ENCODE measurements at regions not wholly inside any gene's neighbourhood (a gene's known extent, or its start where the extent isn't known, plus 50 kb on each side); places are given as distances from the start of the nearest gene placed in this dataset.
"Not testable (repeated sequence)": the region's sequence is repeated elsewhere in the genome, so short reads cannot be mapped to it uniquely, and the experiment has no call there.

- in situ Hi-C loops (cut with HindIII; ENCODE audit: low pct_unique_long_range_greater_than_20kb, low sequenced_read_pairs) = no loop called here
- no peak for DNase-seq (ENCODE audit: low read depth in 1 of 2, low spot score in 1 of 2)
- no peak for TF ChIP-seq JUND (IDR thresholded peaks at IDR 0.05; ENCODE audit: low read depth)
These were observed 419.4 kb downstream of the ISL1 start for GRCh38 chr5:51802551-51803184.

DNA sequence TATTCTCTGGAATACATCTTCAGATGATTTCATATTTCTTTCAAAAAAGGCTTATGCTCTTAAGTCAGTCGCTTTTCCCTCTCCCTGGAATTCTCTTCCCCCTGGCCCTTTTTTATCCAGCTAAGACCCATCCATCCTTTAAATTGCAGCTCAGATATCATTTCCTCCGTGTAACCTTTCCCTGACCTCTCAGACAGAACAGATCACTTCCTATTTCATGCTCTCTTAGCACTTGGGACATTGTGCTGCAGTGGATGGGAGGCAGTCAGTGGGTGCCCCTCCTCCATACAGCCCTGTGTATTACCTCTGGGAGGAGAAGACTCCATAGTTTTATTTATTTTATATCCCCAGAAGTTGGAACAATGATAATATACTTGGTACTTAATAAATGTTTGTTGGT is 423.4 kb downstream of the ISL1 start:
- no peak for DNase-seq (ENCODE audit: low read depth in 1 of 2, low spot score in 1 of 2)
- no peak for TF ChIP-seq JUND (IDR thresholded peaks at IDR 0.05; ENCODE audit: low read depth)
- in situ Hi-C loops (cut with HindIII; ENCODE audit: low pct_unique_long_range_greater_than_20kb, low sequenced_read_pairs) = no loop called here

GRCh38 chr5:51810592-51810991 is 427.3 kb downstream of the ISL1 start:
- TF ChIP-seq JUND (IDR thresholded peaks at IDR 0.05; ENCODE audit: low read depth) = no peak
- in situ Hi-C loops (cut with HindIII; ENCODE audit: low pct_unique_long_range_greater_than_20kb, low sequenced_read_pairs) = no loop called here
- peak in 1 of 2 experiments; percentile 71 for DNase-seq (ENCODE audit: low read depth in 1 of 2, low spot score in 1 of 2)

GRCh38 chr5:51811883-51812471 is 428.7 kb downstream of the ISL1 start:
- TF ChIP-seq JUND (IDR thresholded peaks at IDR 0.05; ENCODE audit: low read depth) = no peak
- in situ Hi-C loops (cut with HindIII; ENCODE audit: low pct_unique_long_range_greater_than_20kb, low sequenced_read_pairs) = no loop called here
- no peak for DNase-seq (ENCODE audit: low read depth in 1 of 2, low spot score in 1 of 2)

DNA sequence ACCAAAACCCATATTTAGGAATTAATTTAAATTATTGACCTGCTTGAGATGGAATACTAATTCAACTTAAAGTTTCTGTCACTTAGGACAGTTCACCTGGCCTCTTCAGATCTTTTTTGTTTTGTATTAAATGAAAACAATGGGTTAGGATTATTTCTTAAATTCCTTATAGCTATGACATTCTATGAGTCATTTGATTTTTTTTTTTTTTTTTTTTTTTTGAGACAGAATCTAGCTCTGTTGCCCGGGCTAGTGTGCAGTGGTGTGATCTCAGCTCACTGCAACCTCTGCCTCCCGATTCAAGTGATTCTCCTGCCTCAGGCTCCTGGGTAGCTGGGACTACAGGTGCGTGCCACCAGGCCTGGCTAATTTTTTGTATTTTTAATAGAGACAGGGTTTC is 431.6 kb downstream of the ISL1 start:
- in situ Hi-C loops (cut with HindIII; ENCODE audit: low pct_unique_long_range_greater_than_20kb, low sequenced_read_pairs) = not testable (repeated sequence)

DNA sequence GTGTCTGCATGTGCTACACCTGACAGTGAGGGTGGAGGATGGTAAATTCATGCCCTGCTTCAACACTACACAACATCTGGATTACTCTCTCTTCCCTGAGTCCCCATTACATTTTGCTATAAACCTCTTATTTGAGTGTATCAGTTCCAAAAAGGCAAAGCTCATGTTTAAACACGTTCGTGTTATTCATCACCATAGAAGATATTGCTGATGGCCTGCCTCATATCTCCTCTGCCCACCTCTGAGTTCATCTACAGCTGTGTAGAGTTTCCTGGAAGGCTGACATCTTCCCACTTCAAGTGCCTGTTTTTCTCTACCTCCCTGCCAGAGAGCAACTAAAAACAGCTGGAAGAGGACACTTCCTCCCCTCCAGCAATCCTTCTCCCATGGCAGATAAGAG is 433.2 kb downstream of the ISL1 start:
- in situ Hi-C loops (cut with HindIII; ENCODE audit: low pct_unique_long_range_greater_than_20kb, low sequenced_read_pairs) = no loop called here
- no peak for DNase-seq (ENCODE audit: low read depth in 1 of 2, low spot score in 1 of 2)
- TF ChIP-seq JUND (IDR thresholded peaks at IDR 0.05; ENCODE audit: low read depth) = no peak

More for the DNA sequence above, 431.6 kb downstream of the ISL1 start:
- DNase-seq (ENCODE audit: low read depth in 1 of 2, low spot score in 1 of 2) = not testable (repeated sequence)

- peak in 1 of 2 experiments; percentile 50 for DNase-seq (ENCODE audit: low read depth in 1 of 2, low spot score in 1 of 2)
- in situ Hi-C loops (cut with HindIII; ENCODE audit: low pct_unique_long_range_greater_than_20kb, low sequenced_read_pairs) = no loop called here
- no peak for TF ChIP-seq JUND (IDR thresholded peaks at IDR 0.05; ENCODE audit: low read depth)
These were observed 438.4 kb downstream of the ISL1 start for GRCh38 chr5:51821697-51822096.

GRCh38 chr5:51829230-51829629 is 446.0 kb downstream of the ISL1 start:
- DNase-seq (ENCODE audit: low read depth in 1 of 2, low spot score in 1 of 2) = no peak
- in situ Hi-C loops (cut with HindIII; ENCODE audit: low pct_unique_long_range_greater_than_20kb, low sequenced_read_pairs) = no loop called here
- no peak for TF ChIP-seq JUND (IDR thresholded peaks at IDR 0.05; ENCODE audit: low read depth)

GRCh38 chr5:51829691-51830090 is 446.4 kb downstream of the ISL1 start:
- no peak for DNase-seq (ENCODE audit: low read depth in 1 of 2, low spot score in 1 of 2)
- in situ Hi-C loops (cut with HindIII; ENCODE audit: low pct_unique_long_range_greater_than_20kb, low sequenced_read_pairs) = no loop called here
- TF ChIP-seq JUND (IDR thresholded peaks at IDR 0.05; ENCODE audit: low read depth) = no peak

- no peak for DNase-seq (ENCODE audit: low read depth in 1 of 2, low spot score in 1 of 2)
- in situ Hi-C loops (cut with HindIII; ENCODE audit: low pct_unique_long_range_greater_than_20kb, low sequenced_read_pairs) = no loop called here
- TF ChIP-seq JUND (IDR thresholded peaks at IDR 0.05; ENCODE audit: low read depth) = no peak
These were observed 449.8 kb downstream of the ISL1 start for GRCh38 chr5:51832934-51833470.

- in situ Hi-C loops (cut with HindIII; ENCODE audit: low pct_unique_long_range_greater_than_20kb, low sequenced_read_pairs) = no loop called here
- no peak for DNase-seq (ENCODE audit: low read depth in 1 of 2, low spot score in 1 of 2)
These were observed 455.2 kb downstream of the ISL1 start for GRCh38 chr5:51838459-51838858.

DNA sequence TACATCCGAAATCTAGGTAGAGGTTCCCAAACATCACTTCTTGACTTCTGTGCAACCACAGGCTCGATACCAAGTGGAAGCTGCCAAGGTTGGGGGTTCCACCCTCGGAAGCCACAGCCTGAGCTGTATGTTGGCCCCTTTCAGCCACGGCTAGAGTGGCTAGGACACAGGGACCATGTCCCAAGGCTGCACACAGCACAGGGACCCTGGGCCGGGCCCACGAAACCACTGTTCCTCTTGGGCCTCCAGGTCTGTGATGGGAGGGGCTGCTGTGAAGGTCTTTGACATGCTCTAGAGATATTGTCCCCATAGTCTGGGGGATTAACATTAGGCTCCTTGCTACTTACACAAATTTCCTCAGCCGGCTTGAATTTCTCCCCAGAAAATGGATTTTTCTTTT is 460.6 kb downstream of the ISL1 start:
- DNase-seq (ENCODE audit: low read depth in 1 of 2, low spot score in 1 of 2) = no peak
- in situ Hi-C loops (cut with HindIII; ENCODE audit: low pct_unique_long_range_greater_than_20kb, low sequenced_read_pairs) = no loop called here
- no peak for TF ChIP-seq JUND (IDR thresholded peaks at IDR 0.05; ENCODE audit: low read depth)

More at GRCh38 chr5:51838459-51838858, 455.2 kb downstream of the ISL1 start:
- no peak for TF ChIP-seq JUND (IDR thresholded peaks at IDR 0.05; ENCODE audit: low read depth)

DNA sequence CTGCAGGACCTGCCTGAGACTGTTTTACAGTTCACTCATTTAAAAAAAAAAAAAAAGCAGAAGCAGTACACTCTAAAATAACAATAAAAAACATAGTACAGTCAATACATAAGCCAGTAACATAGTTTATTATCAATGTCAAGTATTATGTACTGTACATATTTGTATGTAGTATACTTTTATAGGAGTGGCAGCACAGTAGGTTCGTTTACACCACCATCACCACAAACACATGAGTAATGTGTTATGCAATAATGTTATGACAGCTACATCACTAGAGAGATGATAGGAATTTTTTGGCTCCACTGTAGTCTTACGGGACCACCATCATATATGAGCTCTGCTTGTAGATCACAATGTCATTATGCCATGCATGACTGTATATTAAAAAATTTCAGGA is 462.8 kb downstream of the ISL1 start:
- in situ Hi-C loops (cut with HindIII; ENCODE audit: low pct_unique_long_range_greater_than_20kb, low sequenced_read_pairs) = no loop called here
- no peak for DNase-seq (ENCODE audit: low read depth in 1 of 2, low spot score in 1 of 2)
- no peak for TF ChIP-seq JUND (IDR thresholded peaks at IDR 0.05; ENCODE audit: low read depth)
